HepG2 (cell line): ENCODE measurements at regions not wholly inside any gene's neighbourhood (a gene's known extent, or its start where the extent isn't known, plus 50 kb on each side); places are given as distances from the start of the nearest gene placed in this dataset.
"Not testable (repeated sequence)": the region's sequence is repeated elsewhere in the genome, so short reads cannot be mapped to it uniquely, and the experiment has no call there.

Source experiments
- CTCF ChIP-seq: sonication (generic); formaldehyde crosslinking; IDR thresholded peaks from 2 replicates; pipeline ENCODE4 v1.5.0; 2020; ENCODE audit warnings: mild to moderate bottlenecking, missing genetic modification reagents, moderate library complexity
- ELK4 ChIP-seq: sonication (generic); formaldehyde crosslinking; IDR thresholded peaks from 2 replicates; pipeline ENCODE4 v1.9.0; 2021; ENCODE audit warnings: missing genetic modification reagents, borderline replicate concordance
- POLR2A ChIP-seq, 2 experiments: IDR thresholded peaks; 2 replicates each; pipeline ENCODE4 v1.6.1; 2011; ENCODE audit warnings: low read depth in 2 of 2, low read length in 2 of 2, mild to moderate bottlenecking in 1 of 2, moderate library complexity in 1 of 2; ENCODE audit not compliant: insufficient read depth in 1 of 2
- THRA ChIP-seq: sonication (generic); formaldehyde crosslinking; IDR thresholded peaks from 2 replicates; pipeline ENCODE4 v1.4.0; 2020; ENCODE audit warnings: missing genetic modification reagents, borderline replicate concordance
- ZNF747 ChIP-seq: sonication (generic); formaldehyde crosslinking; IDR thresholded peaks from 2 replicates; pipeline ENCODE4 v1.8.1; 2023; ENCODE audit warnings: missing genetic modification reagents, mild to moderate bottlenecking, borderline replicate concordance

- TF ChIP-seq CTCF (CRISPR knock-in tag); POLR2A (IDR thresholded peaks at IDR 0.05; ENCODE audit: insufficient read depth in 1 of 2, low read depth in 2 of 2, low read length in 2 of 2); ELK4 (CRISPR knock-in tag); ZNF747 (CRISPR knock-in tag); THRA (CRISPR knock-in tag): not testable (repeated sequence)
Observed at GRCh38 chr21:10421601-10422000, 99.8 kb upstream of the TPTE start.
